GM11168 (cell line): ENCODE measurements at regions not wholly inside any gene's neighbourhood (a gene's known extent, or its start where the extent isn't known, plus 50 kb on each side); places are given as distances from the start of the nearest gene placed in this dataset.
"Not testable (repeated sequence)": the region's sequence is repeated elsewhere in the genome, so short reads cannot be mapped to it uniquely, and the experiment has no call there.

Experiments used
- in situ Hi-C: fragments of 300-500 bp; cut with MboI; formaldehyde crosslinking; loops from one replicate; pipeline ENCODE4 v1.12.0; 2022; ENCODE audit warnings: low sequenced_read_pairs; ENCODE audit not compliant: unreplicated experiment

GRCh38 chr13:71028884-71029283 lies 838.1 kb downstream of the DACH1 start:
- in situ Hi-C loops, result no loop called here

- in situ Hi-C loops, result no loop called here
Measured at GRCh38 chr13:71021825-71022422, 845.1 kb downstream of the DACH1 start.

- in situ Hi-C loops, result no loop called here
Measured at GRCh38 chr13:71018995-71019394, 848.0 kb downstream of the DACH1 start.

GRCh38 chr13:71018544-71018943 lies 848.5 kb downstream of the DACH1 start:
- in situ Hi-C loops, result no loop called here

GRCh38 chr13:71017607-71018006 lies 849.4 kb downstream of the DACH1 start:
- in situ Hi-C loops, result no loop called here

- in situ Hi-C loops, result no loop called here
Measured at GRCh38 chr13:71015516-71015915, 851.5 kb downstream of the DACH1 start.

- in situ Hi-C loops, result no loop called here
Measured at GRCh38 chr13:71015021-71015420, 852.0 kb downstream of the DACH1 start.

GRCh38 chr13:71005919-71006318 lies 861.1 kb downstream of the DACH1 start:
- in situ Hi-C loops, result no loop called here

- in situ Hi-C loops, result no loop called here
Measured at GRCh38 chr13:70995338-70995737, 871.7 kb downstream of the DACH1 start.

GRCh38 chr13:70994191-70994590 lies 872.8 kb downstream of the DACH1 start:
- in situ Hi-C loops, result no loop called here

GRCh38 chr13:70987043-70987442 lies 878.8 kb upstream of the KLHL1 start:
- in situ Hi-C loops, result no loop called here

- in situ Hi-C loops, result no loop called here
Measured at GRCh38 chr13:70985371-70985770, 877.1 kb upstream of the KLHL1 start.

GRCh38 chr13:70981219-70981618 lies 873.0 kb upstream of the KLHL1 start:
- in situ Hi-C loops, result not testable (repeated sequence)

GRCh38 chr13:70969321-70969720 lies 861.1 kb upstream of the KLHL1 start:
- in situ Hi-C loops, result loop anchor here (10.0 kb wide), 1 partner anchor 245 kb away; no protein-coding TSS in a partner anchor

- in situ Hi-C loops, result loop anchor here (10.0 kb wide), 1 partner anchor 247 kb away; no protein-coding TSS in a partner anchor
Measured at GRCh38 chr13:70967564-70967963, 859.3 kb upstream of the KLHL1 start.

GRCh38 chr13:70964874-70965273 lies 856.6 kb upstream of the KLHL1 start:
- in situ Hi-C loops, result loop anchor here (10.0 kb wide), 1 partner anchor 250 kb away; no protein-coding TSS in a partner anchor

GRCh38 chr13:70964124-70964523 lies 855.9 kb upstream of the KLHL1 start:
- in situ Hi-C loops, result loop anchor here (10.0 kb wide), 1 partner anchor 251 kb away; no protein-coding TSS in a partner anchor

- in situ Hi-C loops, result loop anchor here (10.0 kb wide), 1 partner anchor 254 kb away; no protein-coding TSS in a partner anchor
Measured at GRCh38 chr13:70960841-70961443, 852.7 kb upstream of the KLHL1 start.

GRCh38 chr13:70959035-70959775 lies 851.0 kb upstream of the KLHL1 start:
- in situ Hi-C loops, result no loop called here

GRCh38 chr13:70955887-70956286 lies 847.6 kb upstream of the KLHL1 start:
- in situ Hi-C loops, result no loop called here

GRCh38 chr13:70950664-70951063 lies 842.4 kb upstream of the KLHL1 start:
- in situ Hi-C loops, result no loop called here
